RWPE1 (cell line): ENCODE measurements at regions not wholly inside any gene's neighbourhood (a gene's known extent, or its start where the extent isn't known, plus 50 kb on each side); places are given as distances from the start of the nearest gene placed in this dataset.

ENCODE experiments used
- CTCF ChIA-PET: fragments of 350-600 bp; sonication (Branson Sonifier 250); formaldehyde crosslinking; extraction: SDS; loops from one replicate; lab custom pipeline; 2021; lab: Yijun Ruan, JAX
- POLR2A ChIA-PET: fragments of 400-600 bp; formaldehyde crosslinking; extraction: SDS; loops from one replicate; lab custom pipeline; 2020; ENCODE audit warnings: antibody characterized with exemption; ENCODE audit not compliant: low non-redundant PET; lab: Yijun Ruan, JAX
- DNase-seq: peaks from one replicate; pipeline ENCODE4 v3.0.0; 2012; ENCODE audit warnings: low spot score
- H3K27ac ChIP-seq: fragments of 450-650 bp; 2 replicates; pipeline ENCODE4 v1.5.1; 2017
- CTCF ChIP-seq: fragments of 450-650 bp; conservative IDR thresholded peaks from 2 replicates; pipeline ENCODE4 v1.5.1; 2017; ENCODE audit warnings: low read depth, mild to moderate bottlenecking

- POLR2A ChIA-PET = no interaction called here
- H3K27ac ChIP-seq = no peak overlapping the region
- CTCF ChIA-PET = no interaction called here
- no peak for TF ChIP-seq CTCF
- no peak for DNase-seq
Measured at GRCh38 chr3:17936736-17937480, 194.5 kb upstream of the TBC1D5 start.

DNA sequence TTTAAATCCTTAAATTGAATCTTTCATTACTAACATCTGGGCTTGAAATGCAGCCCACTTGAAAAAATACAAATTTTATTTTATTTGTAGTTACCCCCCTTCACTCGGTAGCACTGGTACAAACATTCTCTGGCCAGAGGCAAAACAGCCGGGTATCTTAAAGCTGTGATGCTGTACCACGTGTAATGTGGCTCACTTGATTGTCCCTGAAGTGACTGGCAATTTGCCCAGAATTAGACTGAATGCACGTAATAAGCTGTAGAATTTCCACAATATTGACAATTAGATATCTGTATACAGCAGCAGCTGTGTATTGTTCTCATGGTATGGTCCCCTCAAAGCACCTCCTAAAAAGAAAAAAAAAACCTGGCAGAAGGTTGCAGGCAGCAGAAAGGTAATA, 192.8 kb upstream of the TBC1D5 start:
- CTCF ChIA-PET = no interaction called here
- POLR2A ChIA-PET = no interaction called here
- DNase-seq = no peak
- no peak overlapping the region for H3K27ac ChIP-seq
- no peak for TF ChIP-seq CTCF

DNA sequence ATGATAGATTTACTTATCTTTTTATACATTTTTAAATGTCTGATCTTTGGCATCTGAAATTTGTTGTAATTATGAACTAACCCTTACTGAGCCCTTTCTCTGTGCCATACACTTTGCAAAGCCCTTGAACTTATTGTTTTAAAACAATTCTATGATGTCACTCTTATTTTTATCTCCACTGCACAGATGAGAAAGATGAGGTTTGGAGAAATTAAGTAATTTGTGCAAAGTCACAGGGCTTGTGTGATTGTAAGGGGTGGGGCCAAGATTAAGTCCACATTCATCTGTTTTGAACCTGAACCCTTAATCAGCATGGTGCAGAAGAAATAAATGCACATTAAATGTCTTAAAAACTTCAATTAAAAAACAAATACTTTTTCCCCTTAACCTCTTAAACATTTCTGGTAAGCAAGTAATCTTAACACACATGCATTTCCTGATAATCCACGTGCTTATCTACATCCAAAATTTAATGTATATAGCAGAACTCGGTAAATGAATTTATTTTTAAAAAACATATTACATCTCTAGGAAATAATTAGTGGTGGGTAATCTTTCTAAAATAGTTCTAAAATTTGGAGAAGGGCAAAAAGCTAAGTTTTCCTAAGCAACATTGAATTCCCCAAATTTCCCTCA, 189.8 kb upstream of the TBC1D5 start:
- CTCF ChIA-PET = no interaction called here
- no peak for DNase-seq
- H3K27ac ChIP-seq = no peak overlapping the region
- POLR2A ChIA-PET = no interaction called here
- TF ChIP-seq CTCF = no peak

- no peak overlapping the region for H3K27ac ChIP-seq
- POLR2A ChIA-PET = no interaction called here
- DNase-seq = no peak
Measured at GRCh38 chr3:17931131-17931530, 188.7 kb upstream of the TBC1D5 start.

DNA sequence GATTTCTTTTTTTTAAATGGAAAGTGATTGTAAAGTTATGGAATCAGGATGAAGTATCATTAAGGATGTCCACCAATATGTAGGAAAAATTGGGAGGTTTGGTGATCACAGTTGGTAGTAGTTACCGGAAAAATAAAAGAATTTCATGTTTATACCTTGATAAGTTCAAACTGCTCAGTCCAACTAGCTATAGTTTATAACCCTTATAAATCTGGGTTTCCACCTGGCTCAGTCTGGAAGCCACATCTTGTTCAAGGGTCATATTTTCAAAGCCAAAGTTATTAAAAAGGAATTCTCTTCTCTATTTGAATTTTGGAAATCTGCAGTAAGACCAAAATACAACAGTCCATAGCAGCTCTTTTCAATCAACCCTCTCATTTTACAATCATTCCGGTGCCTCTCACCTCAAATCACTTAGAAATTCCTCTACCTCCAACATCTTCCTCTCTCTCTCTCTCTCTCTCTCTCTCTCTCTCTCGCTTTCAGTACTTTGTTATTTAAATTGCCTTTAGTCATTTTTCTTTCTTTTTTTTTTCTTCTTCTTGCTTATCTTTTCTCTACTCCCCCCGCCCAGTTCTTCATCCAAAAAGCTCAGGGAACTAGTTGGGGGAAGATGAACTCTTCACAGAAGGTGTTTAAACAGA, 186.2 kb upstream of the TBC1D5 start:
- TF ChIP-seq CTCF = no peak
- no peak for DNase-seq
- ChIA-PET CTCF (interaction anchor here (0.7 kb wide), 1 partner anchor 20 kb away, joined by 4 read pairs; no protein-coding TSS in a partner anchor), POLR2A (no interaction called here)
- H3K27ac ChIP-seq = no peak overlapping the region

More at GRCh38 chr3:17931131-17931530, 188.7 kb upstream of the TBC1D5 start:
- no peak for TF ChIP-seq CTCF
- CTCF ChIA-PET = no interaction called here

- no peak overlapping the region for H3K27ac ChIP-seq
- TF ChIP-seq CTCF = no peak
- no peak for DNase-seq
- POLR2A ChIA-PET = no interaction called here
- CTCF ChIA-PET = no interaction called here
Measured at GRCh38 chr3:17927036-17927435, 184.6 kb upstream of the TBC1D5 start.
